ENCODE measurements at regions not wholly inside any gene's neighbourhood (a gene's known extent, or its start where the extent isn't known, plus 50 kb on each side); places are given as distances from the start of the nearest gene placed in this dataset.

GRCh38 chr6:139762587-139763031 is 388.2 kb upstream of the CITED2 start:
- peaks cover 3% of the 10 kb centered on the region for H3K27me3 Mint-ChIP-seq (ENCODE audit: unreplicated experiment)
- DNase-seq: no peak
- no peaks in the 10 kb centered on the region for H3K4me1 Mint-ChIP-seq (ENCODE audit: low read depth, unreplicated experiment)
- no peak for TF ChIP-seq CTCF (IDR thresholded peaks at IDR 0.05; ENCODE audit: partially characterized antibody, unreplicated experiment)
- H3K9me3 Mint-ChIP-seq (ENCODE audit: unreplicated experiment): no peaks in the 10 kb centered on the region
- no peaks in the 10 kb centered on the region for H3K36me3 Mint-ChIP-seq (ENCODE audit: unreplicated experiment)
- no peak overlapping the region for H3K4me3 Mint-ChIP-seq (ENCODE audit: unreplicated experiment)
- no peak overlapping the region for H3K27ac Mint-ChIP-seq (ENCODE audit: unreplicated experiment)

DNA sequence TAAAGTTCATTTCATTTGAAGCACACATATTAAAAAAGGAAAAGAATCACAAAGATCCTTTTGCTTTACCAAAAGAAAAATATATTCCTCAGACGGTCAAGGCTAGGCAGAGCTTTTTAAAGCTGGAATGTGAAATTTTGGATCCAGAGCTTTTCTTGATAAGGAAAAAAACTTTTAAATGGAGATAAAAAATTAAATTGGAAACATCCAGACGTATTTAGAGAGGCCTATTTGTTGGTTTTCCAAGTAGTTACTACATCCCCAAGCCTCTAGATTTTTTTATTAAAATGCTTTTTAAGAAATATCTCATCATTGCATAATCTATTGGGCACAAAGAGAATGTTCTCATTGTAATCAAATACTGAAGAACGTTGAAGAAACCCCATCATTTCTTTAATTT is 385.7 kb upstream of the CITED2 start:
- Mint-ChIP-seq H3K27ac (ENCODE audit: unreplicated experiment) (no peak overlapping the region), H3K36me3 (ENCODE audit: unreplicated experiment) (no peaks in the 10 kb centered on the region), H3K4me1 (ENCODE audit: low read depth, unreplicated experiment) (no peaks in the 10 kb centered on the region), H3K27me3 (ENCODE audit: unreplicated experiment) (peaks cover 3% of the 10 kb centered on the region), H3K9me3 (ENCODE audit: unreplicated experiment) (no peaks in the 10 kb centered on the region), H3K4me3 (ENCODE audit: unreplicated experiment) (no peak overlapping the region)
- no peak for TF ChIP-seq CTCF (IDR thresholded peaks at IDR 0.05; ENCODE audit: partially characterized antibody, unreplicated experiment)
- no peak for DNase-seq

DNA sequence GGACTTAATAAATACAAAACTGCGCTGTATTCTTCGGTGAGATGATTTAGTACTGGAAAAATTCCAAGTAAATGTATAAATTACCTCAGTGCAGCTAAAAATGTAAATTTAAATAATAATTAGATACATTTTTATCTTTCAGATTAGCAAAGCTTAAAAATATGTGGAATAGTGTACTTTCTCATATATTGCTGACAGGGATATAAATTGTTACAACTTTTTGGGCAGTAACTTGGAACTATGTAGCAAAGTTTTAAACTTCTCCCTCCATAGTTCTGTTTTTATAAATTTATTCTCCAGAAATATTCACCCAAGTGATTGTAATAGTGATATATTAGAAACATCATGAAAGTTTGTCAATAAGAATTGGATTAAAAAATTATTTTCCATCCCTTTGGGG is 384.6 kb upstream of the CITED2 start:
- peaks cover 3% of the 10 kb centered on the region for H3K27me3 Mint-ChIP-seq (ENCODE audit: unreplicated experiment)
- H3K36me3 Mint-ChIP-seq (ENCODE audit: unreplicated experiment): no peaks in the 10 kb centered on the region
- H3K4me3 Mint-ChIP-seq (ENCODE audit: unreplicated experiment): no peak overlapping the region
- H3K9me3 Mint-ChIP-seq (ENCODE audit: unreplicated experiment): no peaks in the 10 kb centered on the region
- peaks cover 4% of the 10 kb centered on the region for H3K4me1 Mint-ChIP-seq (ENCODE audit: low read depth, unreplicated experiment)
- TF ChIP-seq CTCF (IDR thresholded peaks at IDR 0.05; ENCODE audit: partially characterized antibody, unreplicated experiment): no peak
- H3K27ac Mint-ChIP-seq (ENCODE audit: unreplicated experiment): no peak overlapping the region
- no peak for DNase-seq

- H3K9me3 Mint-ChIP-seq (ENCODE audit: unreplicated experiment): no peaks in the 10 kb centered on the region
- DNase-seq: no peak
- no peak overlapping the region for H3K27ac Mint-ChIP-seq (ENCODE audit: unreplicated experiment)
- no peaks in the 10 kb centered on the region for H3K36me3 Mint-ChIP-seq (ENCODE audit: unreplicated experiment)
- peaks cover 4% of the 10 kb centered on the region for H3K4me1 Mint-ChIP-seq (ENCODE audit: low read depth, unreplicated experiment)
- no peak for TF ChIP-seq CTCF (IDR thresholded peaks at IDR 0.05; ENCODE audit: partially characterized antibody, unreplicated experiment)
- peaks cover 3% of the 10 kb centered on the region for H3K27me3 Mint-ChIP-seq (ENCODE audit: unreplicated experiment)
- H3K4me3 Mint-ChIP-seq (ENCODE audit: unreplicated experiment): no peak overlapping the region
Measured at GRCh38 chr6:139758209-139758611, 383.8 kb upstream of the CITED2 start.

GRCh38 chr6:139757784-139758183 is 383.3 kb upstream of the CITED2 start:
- H3K27me3 Mint-ChIP-seq (ENCODE audit: unreplicated experiment): peaks cover 3% of the 10 kb centered on the region
- no peak for DNase-seq
- no peak overlapping the region for H3K4me3 Mint-ChIP-seq (ENCODE audit: unreplicated experiment)
- no peaks in the 10 kb centered on the region for H3K36me3 Mint-ChIP-seq (ENCODE audit: unreplicated experiment)
- no peak overlapping the region for H3K27ac Mint-ChIP-seq (ENCODE audit: unreplicated experiment)
- TF ChIP-seq CTCF (IDR thresholded peaks at IDR 0.05; ENCODE audit: partially characterized antibody, unreplicated experiment): no peak
- H3K4me1 Mint-ChIP-seq (ENCODE audit: low read depth, unreplicated experiment): peaks cover 4% of the 10 kb centered on the region
- no peaks in the 10 kb centered on the region for H3K9me3 Mint-ChIP-seq (ENCODE audit: unreplicated experiment)

Data from glutamatergic neuron (in vitro differentiated cells).